Fibroblast of skin of abdomen (primary cell): ENCODE measurements at regions not wholly inside any gene's neighbourhood (a gene's known extent, or its start where the extent isn't known, plus 50 kb on each side); places are given as distances from the start of the nearest gene placed in this dataset.

Experiments used
- DNase-seq: peaks from one replicate; pipeline ENCODE4 v3.0.0-alpha.2; 2013

DNA sequence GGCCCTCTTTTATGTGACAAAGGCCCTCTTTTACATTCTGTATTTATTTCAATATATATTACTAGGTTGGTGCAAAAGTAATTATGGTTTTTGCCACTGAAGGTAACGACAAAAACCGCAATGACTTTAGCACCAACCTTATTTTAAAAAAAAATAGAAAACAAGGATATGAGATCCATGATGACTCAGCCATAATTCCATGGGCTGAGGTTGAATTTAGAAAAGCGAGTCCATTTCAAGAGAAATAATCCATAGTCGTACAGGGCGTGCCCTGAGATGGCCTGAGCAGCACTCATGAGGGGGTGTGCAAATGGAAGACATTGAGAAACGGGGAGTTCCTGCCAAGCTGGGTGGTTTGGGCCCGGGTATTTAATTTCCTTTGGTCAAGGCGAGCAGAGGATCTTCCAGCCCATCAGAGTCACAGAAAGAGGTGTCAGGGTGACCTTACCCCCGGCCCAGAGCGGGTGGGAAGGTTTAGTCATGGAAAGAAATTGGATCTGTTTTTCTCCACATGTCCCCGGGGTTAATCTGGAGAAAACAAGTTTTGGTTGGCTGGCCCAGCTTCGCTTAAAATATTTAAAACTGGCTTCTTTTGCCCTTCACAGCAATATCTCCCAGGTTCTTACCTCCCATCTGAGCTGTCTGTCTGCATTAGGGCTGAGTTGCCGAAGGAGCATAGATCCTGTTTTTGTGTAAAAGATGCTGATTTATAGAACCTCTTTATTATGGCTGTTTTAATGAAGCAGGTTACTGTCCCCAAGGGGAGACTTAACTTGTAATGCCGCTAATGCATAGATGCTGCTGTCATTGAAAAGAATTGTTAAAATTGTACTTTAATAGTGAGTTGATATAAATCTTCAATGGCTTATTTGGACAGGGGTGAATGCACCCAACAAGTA lies 255.6 kb downstream of the PREX1 start:
- no peak for DNase-seq

GRCh38 chr20:48569679-48570078 lies 258.1 kb downstream of the PREX1 start:
- DNase-seq: no peak

GRCh38 chr20:48568520-48568919 lies 259.3 kb downstream of the PREX1 start:
- DNase-seq: no peak

GRCh38 chr20:48567145-48567544 lies 260.7 kb downstream of the PREX1 start:
- DNase-seq: no peak

DNA sequence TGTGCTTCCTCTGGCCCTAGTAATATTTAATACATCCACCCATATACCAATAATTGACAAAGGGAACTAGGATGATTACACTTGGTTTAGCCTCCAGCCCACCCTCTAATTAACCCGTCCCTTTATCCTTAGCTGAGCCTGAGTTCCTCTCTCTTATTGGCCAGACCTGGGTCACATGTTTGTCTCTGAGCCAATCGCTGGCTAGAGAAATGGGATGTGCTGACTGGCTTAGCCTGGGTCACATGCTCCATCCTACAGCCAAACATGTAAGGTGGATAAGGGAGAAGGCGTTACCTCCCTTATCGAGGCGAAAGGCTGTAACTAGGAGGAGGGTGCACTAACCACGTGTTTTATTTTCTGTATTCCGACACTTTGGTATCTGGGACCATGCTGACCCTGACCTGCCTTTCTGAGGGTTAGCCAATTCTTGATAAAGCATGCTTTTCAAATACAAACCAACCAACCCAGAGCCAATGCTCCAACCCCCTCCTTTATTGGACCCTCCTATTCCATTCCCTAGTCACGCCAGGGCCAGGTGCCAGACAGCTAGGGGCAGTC lies 262.7 kb downstream of the PREX1 start:
- no peak for DNase-seq

DNA sequence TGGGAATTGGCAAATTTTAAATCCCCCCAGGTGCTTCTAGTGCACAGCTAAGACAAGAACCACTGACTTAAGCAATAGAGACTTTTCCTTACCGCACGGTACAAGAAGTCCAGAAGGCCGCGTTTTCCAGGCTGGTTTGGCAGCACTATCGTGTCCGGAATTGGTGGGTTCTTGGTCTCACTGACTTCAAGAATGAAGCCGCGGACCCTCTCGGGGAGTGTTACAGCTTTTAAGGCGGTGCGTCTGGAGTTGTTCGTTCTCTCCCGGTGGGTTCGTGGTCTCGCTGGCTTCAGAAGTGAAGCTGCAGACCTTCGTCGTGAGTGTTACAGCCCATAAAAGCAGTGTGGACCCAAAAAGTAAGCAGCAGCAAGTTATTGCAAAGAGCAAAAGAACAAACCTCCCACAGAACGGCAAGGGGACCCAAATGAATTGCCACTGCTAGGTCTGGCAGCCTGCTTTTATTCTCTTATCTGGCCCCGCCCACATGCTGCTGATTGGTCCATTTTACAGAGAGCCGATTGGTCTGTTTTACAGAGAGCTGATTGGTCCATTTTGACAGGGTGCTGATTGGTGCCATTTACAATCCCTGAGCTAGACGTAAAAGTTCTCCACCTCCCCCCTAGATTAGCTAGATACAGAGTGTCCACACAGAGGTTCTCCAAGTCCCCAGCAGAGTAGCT lies 264.5 kb downstream of the PREX1 start:
- no peak for DNase-seq

GRCh38 chr20:48562586-48563116 lies 265.1 kb downstream of the PREX1 start:
- no peak for DNase-seq

GRCh38 chr20:48558906-48559305 lies 268.9 kb downstream of the PREX1 start:
- DNase-seq: no peak

DNA sequence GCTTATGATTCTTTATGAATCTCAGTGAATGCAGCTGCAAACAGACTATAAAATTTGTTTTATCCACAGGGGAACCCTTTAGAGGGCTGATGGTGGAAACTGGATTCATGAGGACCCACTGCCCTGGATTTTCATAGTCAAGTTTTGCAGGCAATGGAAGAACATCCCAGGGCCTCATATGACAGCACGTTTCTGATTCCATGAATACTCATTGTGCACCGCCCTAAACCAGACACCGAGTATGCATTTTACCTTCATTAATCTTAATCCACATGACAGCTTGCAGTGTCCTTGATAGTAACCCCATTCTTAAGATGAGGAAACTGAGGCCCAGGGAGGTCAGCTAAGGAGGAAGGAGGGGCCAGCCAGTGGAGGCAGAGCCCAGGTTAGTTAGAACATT lies 270.4 kb downstream of the PREX1 start:
- no peak for DNase-seq

DNA sequence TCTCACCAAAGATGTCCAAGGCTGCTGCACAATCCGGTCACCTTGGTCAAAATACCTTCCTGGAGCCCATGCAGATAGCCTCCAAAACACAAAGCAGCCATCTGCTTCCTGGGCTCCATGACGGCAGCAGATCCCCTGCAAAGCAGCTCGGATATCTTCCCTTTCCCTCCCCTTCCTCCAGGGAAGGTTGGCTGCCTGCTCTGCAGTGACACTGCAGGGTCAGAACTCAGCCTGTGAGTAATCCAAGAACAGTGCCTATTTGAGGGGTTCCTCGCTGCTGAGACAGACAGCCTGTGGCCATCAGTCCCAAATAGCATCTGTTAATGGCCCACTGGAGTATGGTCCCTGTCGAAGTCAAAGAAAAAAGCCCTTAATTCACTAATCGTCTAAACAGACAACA lies 270.8 kb downstream of the PREX1 start:
- DNase-seq: no peak

- no peak for DNase-seq
Measured at GRCh38 chr20:48552550-48552949, 275.2 kb downstream of the PREX1 start.

DNA sequence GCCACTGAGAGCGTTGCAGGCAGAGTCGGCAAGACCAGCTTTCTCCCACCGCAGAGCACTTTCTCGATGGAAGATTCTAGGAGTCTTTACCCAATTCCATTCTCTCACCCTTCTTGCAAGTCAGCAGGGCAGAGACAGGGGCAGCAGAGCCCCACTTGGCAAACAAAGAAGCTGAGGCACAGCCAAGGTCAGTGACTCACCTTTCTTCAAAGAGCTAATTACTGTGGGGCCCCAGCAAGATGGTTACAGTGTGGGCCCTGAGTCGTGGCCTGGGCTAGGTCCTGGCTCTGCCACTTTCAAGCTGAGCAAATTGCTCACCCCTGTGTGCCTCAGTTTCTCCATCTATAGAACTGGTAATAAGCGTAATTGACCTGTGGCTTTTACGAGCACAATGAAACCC lies 277.0 kb downstream of the PREX1 start:
- no peak for DNase-seq

- no peak for DNase-seq
Measured at GRCh38 chr20:48547664-48548063, 280.1 kb downstream of the PREX1 start.

GRCh38 chr20:48544402-48545339 lies 283.1 kb downstream of the PREX1 start:
- no peak for DNase-seq

DNA sequence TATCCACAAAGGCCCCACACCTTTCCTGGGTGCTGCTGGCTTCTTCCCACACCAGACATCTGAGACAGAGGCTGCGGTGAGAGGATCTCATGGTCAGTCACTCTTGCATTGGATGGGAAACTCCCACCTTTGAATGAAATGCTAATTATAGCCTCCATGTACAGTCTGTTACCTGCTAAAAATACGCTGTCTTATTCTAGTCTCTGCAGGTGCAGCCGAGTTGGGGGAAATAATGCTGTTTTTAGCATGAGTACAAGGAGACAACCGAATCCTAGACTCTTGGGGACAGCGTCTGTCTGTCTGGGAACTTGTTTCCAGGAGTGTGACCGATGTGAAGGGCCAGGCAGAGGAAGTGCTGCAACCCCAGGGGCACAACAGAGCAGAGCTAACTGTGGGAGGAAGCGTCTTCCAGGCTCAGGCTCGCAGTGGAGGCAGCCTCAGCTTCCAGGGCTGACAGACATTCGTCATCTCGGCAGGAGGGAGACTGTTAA lies 286.2 kb downstream of the PREX1 start:
- DNase-seq: no peak

GRCh38 chr20:48538856-48539255 lies 288.9 kb downstream of the PREX1 start:
- no peak for DNase-seq

DNA sequence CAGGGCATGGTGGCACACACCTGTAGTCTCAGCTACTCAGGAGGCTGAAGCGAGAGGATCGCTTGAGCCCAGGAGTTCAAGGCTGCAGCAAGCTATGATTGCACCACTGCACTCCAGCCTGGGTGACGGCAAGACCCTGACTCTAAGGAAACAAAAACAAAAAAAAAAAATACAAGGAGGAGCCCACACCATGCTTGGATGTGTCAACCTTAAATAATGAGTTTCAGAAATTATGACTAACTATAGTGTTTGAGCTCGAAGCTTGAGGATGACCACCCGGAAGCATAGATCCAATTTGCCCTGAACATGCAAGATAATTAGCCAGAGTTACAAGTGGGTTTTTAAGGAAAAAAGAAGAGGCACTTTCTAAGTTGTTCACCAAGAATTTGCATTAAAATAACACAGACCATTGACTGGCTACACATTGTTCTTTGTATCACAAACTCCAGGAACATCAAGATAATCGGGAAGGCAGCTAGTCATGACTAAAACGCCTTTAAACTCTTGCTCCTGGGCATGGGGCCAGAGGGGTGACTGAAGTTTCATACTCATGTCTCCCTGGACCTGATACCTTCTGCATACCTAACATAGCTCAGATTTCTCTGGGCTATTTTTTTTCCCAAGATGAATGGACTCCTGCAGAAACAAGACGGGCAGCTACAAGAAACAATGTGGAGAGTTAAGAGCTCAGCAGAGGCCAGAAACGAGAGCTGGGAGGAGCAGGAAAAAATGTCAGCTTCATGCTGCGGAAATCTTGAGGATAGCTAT lies 289.6 kb downstream of the PREX1 start:
- peak; percentile 90 for DNase-seq

DNA sequence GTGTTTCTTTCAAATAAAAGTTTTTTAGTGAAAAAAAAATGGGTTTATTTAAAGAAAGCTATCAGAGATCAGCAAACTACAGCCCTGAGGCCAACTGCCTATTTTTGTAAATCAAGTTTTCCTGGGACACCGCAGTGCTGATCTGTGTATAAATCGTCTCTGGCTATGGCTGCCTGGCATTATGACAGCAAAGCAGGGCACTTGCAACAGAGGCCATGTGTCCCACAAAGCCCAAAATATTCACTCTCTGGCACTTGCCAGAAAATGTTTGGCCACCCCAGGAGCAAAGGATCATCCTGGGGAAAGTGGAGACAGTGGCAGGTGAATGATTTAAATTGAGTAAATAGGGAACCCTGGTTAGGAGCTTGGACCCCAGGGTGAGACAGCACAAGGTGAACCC lies 291.6 kb downstream of the PREX1 start:
- DNase-seq: no peak

GRCh38 chr20:48535556-48535955 lies 292.2 kb downstream of the PREX1 start:
- no peak for DNase-seq

DNA sequence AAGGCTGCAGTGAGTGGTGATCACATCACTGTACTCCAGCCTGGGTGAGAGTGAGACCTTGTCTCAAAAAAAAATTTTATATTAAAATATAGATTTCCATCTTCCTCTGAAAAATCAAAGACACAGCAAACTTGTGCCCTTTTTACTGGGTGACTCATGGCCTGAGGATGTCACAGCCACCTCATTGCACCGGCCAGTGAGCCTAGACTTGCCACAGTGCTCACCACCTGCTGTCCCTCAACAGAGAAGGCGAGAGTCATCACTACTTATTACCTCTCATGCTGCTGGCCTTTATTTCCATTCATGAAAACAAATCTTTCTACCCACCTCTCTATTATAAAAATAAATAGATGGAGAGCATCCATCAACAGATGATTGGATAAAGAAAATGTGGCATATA lies 295.8 kb downstream of the PREX1 start:
- no peak for DNase-seq

DNA sequence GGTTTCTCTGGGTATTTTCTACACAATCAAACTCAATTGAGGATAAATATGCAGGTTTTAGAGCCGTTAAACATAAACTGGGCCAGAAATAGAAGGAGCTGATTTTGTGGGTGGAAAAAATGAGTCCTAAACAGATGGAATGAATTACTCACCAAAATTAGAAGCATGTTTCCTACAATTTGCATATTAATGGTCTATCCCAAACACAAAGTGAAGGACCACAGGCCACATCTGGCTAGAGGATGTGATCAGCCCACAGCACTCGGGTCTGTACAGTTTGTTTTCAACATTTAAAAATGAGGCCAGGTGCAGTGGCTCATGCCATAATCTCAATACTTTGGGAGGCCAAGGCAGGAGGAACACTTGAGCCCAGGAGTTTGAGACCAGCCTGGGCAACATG lies 296.3 kb downstream of the PREX1 start:
- peak; percentile 52 for DNase-seq
